ENCODE measurements at regions not wholly inside any gene's neighbourhood (a gene's known extent, or its start where the extent isn't known, plus 50 kb on each side); places are given as distances from the start of the nearest gene placed in this dataset.

GRCh38 chr20:42020316-42020715 is 402.1 kb upstream of the CHD6 start:
- no peak for DNase-seq

DNA sequence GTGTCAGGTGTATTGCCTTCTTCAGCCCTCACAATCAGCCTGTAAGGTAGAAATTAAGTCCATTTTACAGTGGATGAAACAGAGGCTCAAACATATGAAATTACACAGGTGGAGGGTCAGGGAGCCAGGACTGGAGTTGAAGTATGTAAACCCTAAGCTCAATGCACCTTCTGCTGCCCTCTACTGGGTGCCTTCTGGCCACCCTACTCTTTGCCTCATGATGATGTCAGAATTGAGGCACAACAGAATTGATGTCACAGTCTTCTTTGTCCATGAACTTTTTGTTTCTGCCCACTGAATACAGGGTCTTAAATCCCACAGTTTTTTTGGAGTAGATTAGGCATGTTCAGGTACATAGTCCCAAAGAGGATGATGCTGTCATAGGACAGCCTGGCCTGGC is 400.8 kb upstream of the CHD6 start:
- no peak for DNase-seq

DNA sequence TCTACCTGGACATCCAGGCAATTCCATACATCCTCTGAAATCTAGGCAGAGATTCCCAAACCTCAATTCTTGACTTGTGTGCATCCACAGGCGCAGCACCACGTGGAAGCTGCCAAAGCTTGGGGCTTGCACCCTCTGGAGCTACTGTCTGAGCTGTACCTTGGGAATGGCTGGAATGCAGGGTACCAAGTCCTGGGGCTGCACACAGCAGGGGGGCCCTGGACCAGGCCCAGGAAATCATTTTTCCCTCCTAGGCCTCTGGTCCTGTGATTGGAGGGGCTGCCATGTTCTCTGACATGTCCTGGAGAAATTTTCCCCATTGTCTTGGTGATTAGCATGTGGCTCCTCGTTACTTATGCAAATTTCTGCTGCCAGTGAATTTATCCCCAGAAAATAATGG is 391.9 kb upstream of the CHD6 start:
- no peak for DNase-seq

DNA sequence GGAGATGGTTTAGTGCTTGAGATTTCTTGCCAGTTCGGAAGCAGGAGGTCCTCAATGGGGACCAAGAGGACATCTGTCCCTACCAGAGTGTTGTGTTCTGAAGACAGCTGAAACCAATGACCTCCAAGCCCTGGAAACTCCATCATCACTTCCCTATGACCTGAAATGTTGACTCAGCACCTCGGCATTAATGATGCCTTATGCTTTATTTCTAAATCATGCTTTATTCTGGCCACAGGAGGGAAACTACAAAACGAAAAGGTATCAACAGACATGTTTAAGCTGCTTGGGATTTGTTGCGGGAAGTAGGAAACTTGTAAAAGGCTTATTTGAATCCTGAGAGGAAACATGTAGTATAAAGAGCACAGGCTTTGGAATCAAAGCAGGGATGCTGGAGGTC is 389.1 kb upstream of the CHD6 start:
- DNase-seq, result no peak

GRCh38 chr20:42005211-42005610 is 387.0 kb upstream of the CHD6 start:
- DNase-seq, result no peak

DNA sequence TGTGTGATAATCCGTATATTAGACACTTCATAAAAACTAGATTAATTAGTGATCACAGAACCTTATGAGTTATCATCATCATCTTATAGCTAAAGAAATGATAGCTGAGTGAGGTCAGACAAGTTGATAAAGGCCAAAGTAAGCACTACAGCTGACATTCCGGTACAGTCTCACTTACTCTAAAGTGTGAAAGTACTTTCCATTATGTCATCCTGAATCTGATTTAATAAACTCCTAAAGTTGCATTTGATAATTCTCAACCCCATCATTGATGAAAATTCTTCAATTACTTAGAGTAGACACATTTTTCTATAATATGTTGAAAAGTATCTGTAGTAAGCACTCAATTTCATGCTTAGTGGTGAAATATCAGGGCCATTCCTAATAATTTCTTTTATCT is 385.2 kb upstream of the CHD6 start:
- DNase-seq, result no peak

GRCh38 chr20:41998539-41999341 is 380.6 kb upstream of the CHD6 start:
- no peak for DNase-seq

DNA sequence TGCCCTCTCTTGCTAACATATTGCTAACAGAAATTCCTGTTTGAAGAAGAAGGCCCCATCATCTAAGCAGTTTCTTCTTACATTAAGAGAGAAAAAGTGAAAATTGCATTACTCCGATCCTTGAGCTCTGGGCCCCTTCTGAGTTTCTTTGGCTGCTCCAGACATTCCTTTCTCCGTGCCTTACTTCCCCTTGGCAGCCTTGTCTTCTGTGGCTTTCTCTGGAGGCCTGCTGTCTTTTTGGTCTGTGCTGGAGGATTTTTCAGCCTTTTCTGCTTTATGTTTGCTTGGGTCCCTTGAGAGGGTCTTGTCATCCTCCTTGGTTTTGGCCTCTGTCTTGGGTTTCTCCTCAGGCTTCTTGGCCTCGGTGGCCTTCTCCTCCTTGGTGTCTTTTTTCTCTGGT is 378.8 kb upstream of the CHD6 start:
- no peak for DNase-seq

GRCh38 chr20:41992481-41992880 is 374.3 kb upstream of the CHD6 start:
- no peak for DNase-seq

- no peak for DNase-seq
Observed at GRCh38 chr20:41991412-41991811, 373.2 kb upstream of the CHD6 start.

DNA sequence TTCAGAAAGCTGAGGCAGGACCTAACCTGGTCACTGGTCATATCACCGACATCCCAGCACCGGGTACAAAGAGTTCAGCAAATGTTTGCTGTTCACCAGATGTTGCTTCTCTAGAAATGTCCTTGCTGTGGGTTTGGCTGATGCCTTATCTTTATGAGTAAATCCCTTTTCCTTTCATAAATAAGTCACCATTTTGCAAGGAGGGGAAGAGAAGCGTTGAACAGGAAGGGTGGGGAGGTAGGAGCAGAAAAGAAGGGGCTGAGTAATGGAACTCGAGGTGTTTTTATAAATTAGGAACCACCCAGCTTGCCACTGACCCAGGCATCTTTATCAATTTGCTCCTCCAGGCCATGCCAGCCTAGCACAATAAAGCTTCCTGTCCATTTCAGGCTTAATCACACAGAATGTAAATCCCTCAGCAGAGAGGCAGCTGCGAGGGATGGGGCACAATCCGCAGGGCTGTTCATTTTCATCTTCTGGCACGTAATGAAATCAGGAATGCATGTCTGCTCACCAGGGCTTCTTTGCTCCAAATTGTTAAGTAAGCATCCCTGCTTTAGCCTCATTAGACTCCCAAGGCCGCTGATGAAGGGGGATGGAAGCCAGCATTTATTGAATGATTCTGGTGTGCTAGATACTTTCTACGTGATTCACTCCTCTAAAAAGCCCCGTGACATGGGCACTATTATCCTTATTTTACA is 371.9 kb upstream of the CHD6 start:
- DNase-seq, result no peak

DNA sequence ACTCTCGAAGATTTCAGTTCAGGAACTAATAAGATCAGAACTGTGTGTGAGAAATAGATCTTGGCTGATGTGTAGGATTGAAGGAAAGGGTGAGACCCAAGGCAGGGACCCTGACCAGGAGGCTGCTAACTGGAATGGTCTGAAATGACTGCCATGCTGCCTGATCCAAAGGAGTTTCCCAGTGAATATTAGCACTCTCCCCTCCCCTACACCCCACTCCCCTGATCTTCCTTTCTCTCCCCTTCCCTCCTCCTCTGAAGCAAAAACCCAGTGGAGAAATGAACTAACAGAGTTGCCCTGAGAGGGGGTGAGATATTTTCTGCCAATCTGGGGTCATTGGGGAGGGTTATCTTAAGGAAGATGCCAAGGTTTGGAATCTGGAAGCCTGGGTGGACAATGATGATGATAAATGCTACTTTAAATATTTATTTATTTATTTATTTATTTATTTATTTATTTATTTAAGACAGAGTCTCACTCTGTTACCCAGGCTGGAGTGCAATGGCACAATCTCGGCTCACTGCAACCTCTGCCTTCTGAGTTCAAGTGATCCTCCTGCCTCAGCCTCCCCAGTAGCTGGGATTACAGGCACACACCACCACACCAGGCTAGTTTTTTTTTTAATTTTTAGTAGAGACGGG is 371.0 kb upstream of the CHD6 start:
- no peak for DNase-seq

DNA sequence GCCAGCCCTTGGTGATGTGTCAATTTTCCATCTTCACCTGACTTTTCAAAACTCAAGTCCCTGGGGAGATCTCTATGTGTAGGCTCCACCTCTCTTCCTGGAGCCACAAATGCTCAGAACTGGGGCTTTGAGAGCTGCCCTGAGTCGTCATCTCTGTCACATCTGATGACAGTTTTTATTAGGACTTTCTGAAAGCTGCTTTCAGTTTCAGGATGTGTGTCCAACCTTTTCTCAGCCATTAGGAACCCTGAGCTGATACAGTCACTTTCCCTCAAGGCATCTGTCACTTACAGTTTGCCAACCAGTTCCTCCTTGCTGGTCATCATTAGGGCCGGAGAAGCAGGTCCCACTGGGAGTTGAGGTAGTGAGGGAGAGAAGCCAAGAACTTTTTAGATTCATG is 365.9 kb upstream of the CHD6 start:
- DNase-seq, result no peak

GRCh38 chr20:41983159-41983558 is 365.0 kb upstream of the CHD6 start:
- no peak for DNase-seq

- DNase-seq, result no peak
Observed at GRCh38 chr20:41981746-41982145, 363.6 kb upstream of the CHD6 start.

DNA sequence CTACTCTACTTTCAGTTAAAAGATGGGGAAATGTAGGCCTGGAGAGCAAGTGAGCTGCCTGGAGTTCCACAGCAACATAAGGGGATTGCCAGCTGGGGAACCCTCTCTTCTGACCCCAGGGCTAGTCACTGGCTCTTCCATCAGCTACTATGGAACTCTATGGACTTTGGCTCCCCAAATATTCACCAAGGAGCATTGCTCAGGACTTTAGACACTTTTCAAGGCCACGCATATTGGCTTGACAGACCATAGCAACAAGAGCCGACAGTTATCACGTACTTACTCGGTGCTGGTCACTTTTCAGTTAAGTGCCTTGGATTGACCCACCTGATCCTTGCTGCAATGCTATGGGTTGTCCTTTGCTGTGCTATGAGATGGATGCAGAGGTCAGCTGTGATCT is 360.7 kb upstream of the CHD6 start:
- no peak for DNase-seq

- DNase-seq, result no peak
Observed at GRCh38 chr20:41978246-41978790, 360.1 kb upstream of the CHD6 start.

DNA sequence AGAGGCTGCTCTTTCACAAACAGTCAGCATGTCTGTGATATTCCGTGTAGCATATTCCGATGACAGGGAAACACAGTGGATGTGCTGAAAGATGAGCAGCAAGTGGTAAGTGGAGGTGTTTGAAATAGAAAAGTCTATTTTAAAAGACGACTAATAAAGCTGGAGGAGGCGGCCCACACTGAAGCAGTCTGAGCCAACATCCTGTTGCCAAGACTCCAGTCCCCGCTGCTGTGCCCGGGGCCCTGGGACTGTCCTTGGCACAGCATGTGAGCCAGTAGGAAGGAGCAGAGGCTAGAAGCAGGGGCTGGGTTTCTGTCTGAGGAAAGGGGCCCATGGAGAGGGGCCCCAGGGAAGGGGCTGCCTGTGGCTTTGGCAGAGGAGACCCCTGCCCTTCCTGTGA is 351.5 kb upstream of the CHD6 start:
- DNase-seq, result no peak

DNA sequence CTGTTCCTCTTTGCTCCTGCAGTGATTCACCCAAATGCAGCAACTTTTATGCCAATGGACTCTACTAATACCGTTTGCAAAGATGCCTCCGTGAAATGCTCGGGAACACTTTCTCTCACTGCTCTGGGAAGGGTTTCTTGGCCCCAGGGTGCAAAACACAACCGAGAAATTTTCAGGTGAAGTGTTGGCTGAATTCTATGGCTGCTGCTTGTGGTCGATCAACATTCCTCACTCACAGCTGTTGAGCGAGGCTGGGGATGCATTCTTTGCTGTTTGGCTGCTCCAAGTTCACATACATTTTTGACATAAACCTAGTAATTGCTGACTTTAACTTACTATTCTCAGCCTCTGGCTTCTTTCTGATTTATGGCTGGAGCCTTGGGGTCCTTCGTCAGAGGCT is 342.0 kb upstream of the CHD6 start:
- DNase-seq, result no peak

- no peak for DNase-seq
Observed at GRCh38 chr20:41958391-41958790, 340.2 kb upstream of the CHD6 start.

GRCh38 chr20:41956338-41957074 is 338.3 kb upstream of the CHD6 start:
- no peak for DNase-seq

DNA sequence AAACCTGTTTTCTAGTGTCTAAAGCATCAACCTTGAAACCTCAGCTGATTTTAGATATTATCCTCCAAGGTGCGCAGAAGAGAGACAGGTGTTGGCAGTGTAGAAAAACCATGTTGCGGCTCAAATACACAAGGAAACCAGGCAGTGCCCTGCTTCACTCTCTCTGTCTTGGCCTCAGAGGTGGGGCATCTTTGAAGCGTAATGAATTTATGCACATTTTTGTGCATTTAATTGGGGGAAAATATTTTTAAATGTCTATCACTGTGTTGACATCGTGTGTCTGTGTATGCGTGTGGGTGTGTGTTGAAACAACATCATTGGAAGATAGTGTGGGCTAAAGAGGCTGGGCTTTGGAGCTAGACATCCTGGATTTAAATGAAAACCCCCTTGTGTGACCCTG is 334.0 kb upstream of the CHD6 start:
- DNase-seq, result no peak

- DNase-seq, result no peak
Observed at GRCh38 chr20:41951615-41952014, 333.4 kb upstream of the CHD6 start.
